Right cardiac atrium (tissue), 2 donors: ENCODE measurements at regions not wholly inside any gene's neighbourhood (a gene's known extent, or its start where the extent isn't known, plus 50 kb on each side); places are given as distances from the start of the nearest gene placed in this dataset.

Source experiments
- microRNA-seq, 2 donors: library from miRNA; unstranded; fragments of <30 nt; microRNA quantifications; one replicate each; pipeline ENCODE4 v1.2.0, GENCODE V29; 2020 to 2021
- donor health status: DM: no; HTN: yes; CAD: no.
- donor health status: DM: no; HTN: no; CAD: no.

Small RNAs in the stretch of these regions (microRNA-seq; reads per million reads assigned to microRNA genes)
- gene MIR8060 = 0 reads per million in 2 donors
